Pancreas (tissue), 10 donors: ENCODE measurements at regions not wholly inside any gene's neighbourhood (a gene's known extent, or its start where the extent isn't known, plus 50 kb on each side); places are given as distances from the start of the nearest gene placed in this dataset.
"Not testable (repeated sequence)": the region's sequence is repeated elsewhere in the genome, so short reads cannot be mapped to it uniquely, and the experiment has no call there.

Experiments used
- ATAC-seq, 4 donors: fragments of 200-7000 bp; cut with Tn5 transposase; one replicate each; pipeline versions ENCODE4 v1.8.0 to v1.9.1; 2020; ENCODE audit warnings: mild to moderate bottlenecking in 4 of 4, moderate library complexity in 4 of 4
- DNase-seq, 6 donors: peaks; one replicate each; pipeline ENCODE4 v3.0.0-alpha.2; 2020
- FAIRE-seq: peaks from 2 replicates; lab custom pipeline; 2012; peaks lifted over from hg19 to GRCh38; lab: Jason Lieb, UNC
- H3K27ac ChIP-seq, 4 donors: fragments of 200-600 bp; sonication (generic); 1 replicate in 3 of 4; 2 replicates in 1 of 4; pipeline versions ENCODE4 v1.5.0 to v1.8.0; 2020
- H3K27me3 ChIP-seq, 4 donors: fragments of 200-600 bp; one replicate each; pipeline ENCODE4 v1.8.0; 2021
- H3K36me3 ChIP-seq, 3 donors: fragments of 200-600 bp; sonication (generic) in 1 of 3; one replicate each; pipeline versions ENCODE4 v1.5.0 to v1.8.0; 2020 to 2021
- H3K4me1 ChIP-seq, 3 donors: fragments of 200-600 bp; one replicate each; pipeline ENCODE4 v1.8.0; 2021
- H3K4me3 ChIP-seq, 4 donors: fragments of 200-600 bp; sonication (generic) in 2 of 4; one replicate each; pipeline versions ENCODE4 v1.5.0 to v1.8.0; 2020 to 2021
- H3K9me3 ChIP-seq, 4 donors: fragments of 200-600 bp; one replicate each; pipeline ENCODE4 v1.8.0; 2021
- CTCF ChIP-seq, 4 donors: fragments of 200-600 bp; sonication (generic) in 3 of 4; IDR thresholded peaks; one replicate each; pipeline versions ENCODE4 v1.5.0 to v1.8.0; 2021; ENCODE audit warnings: antibody characterized with exemption in 4 of 4
- WGBS, 2 donors: extraction: QIAGEN DNeasy Blood & Tissue Kit; methylation state at CpG; one replicate each; pipeline ENCODE4 v1.1.7; 2013; 5-methylcytosine and 5-hydroxymethylcytosine counted together
- intact Hi-C, 3 donors: fragments of 100-400 bp; cut with DNase I; formaldehyde crosslinking; loops; one replicate each; pipeline versions ENCODE4 v1.11.1 to v1.14.2; 2022
- donor health status: healthy with polysubstance abuse.
- donor health status: DM: no; HTN: no; CAD: no; lungs with moderate emphysema.
- donor health status: DM: no; HTN: no; CAD: no.
- donor health status: control.
- donor health status: control.
- donor health status: Bipolar disorder and iron deficiency.
- donor health status: DM: yes; HTN: yes; CAD: no.
- donor health status: DM: no; HTN: no; CAD: no.
- donor health status: DM: no; HTN: no; CAD: no.
- donor health status: DM: yes; HTN: yes; CAD: no.

DNA sequence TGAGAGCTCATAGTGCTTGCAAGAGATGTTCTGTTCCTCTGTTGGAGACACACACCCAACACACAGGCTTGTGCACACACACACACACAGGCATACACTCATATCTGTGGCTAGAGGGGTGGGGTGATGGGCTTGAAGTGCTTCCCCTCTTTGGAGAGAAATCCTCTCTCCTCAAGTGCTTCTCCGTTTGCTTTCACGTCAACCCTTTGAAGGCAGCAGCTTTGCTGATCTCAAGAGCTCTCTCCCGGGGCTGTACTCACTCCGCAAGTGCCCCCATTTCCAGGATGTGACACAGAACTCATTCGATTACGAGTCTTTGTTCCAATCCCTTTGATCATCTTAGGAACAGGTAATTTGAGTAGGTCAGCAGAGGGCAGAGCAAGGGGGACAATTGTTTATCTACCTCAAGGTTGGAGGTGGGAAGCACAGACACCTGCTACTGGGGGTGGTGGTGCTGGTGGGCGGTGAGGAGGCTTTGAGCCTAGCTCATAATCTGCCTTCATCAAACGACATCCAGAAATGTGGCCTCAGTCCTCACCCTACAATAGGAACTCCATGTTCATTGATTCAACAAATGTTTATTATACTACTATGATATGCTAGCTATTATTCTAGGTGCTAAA, 529.8 kb upstream of the CADM1 start:
- no peak for FAIRE-seq
- no peak for TF ChIP-seq CTCF (IDR thresholded peaks at IDR 0.05)
- DNase-seq = no peak
- Histone ChIP-seq H3K4me3 (no peak overlapping the region), H3K27ac (no peak overlapping the region), H3K27me3 (no peaks in the 10 kb centered on the region), H3K36me3 (peaks cover 0 to 2% (median 0%) of the 10 kb centered on the region in 3 donors), H3K9me3 (no peaks in the 10 kb centered on the region), H3K4me1 (no peaks in the 10 kb centered on the region)
- 18% methylated on average over 8 of the region's 8 CpGs for WGBS, 2 donors
- intact Hi-C loops = no loop called here
- ATAC-seq = no peak

DNA sequence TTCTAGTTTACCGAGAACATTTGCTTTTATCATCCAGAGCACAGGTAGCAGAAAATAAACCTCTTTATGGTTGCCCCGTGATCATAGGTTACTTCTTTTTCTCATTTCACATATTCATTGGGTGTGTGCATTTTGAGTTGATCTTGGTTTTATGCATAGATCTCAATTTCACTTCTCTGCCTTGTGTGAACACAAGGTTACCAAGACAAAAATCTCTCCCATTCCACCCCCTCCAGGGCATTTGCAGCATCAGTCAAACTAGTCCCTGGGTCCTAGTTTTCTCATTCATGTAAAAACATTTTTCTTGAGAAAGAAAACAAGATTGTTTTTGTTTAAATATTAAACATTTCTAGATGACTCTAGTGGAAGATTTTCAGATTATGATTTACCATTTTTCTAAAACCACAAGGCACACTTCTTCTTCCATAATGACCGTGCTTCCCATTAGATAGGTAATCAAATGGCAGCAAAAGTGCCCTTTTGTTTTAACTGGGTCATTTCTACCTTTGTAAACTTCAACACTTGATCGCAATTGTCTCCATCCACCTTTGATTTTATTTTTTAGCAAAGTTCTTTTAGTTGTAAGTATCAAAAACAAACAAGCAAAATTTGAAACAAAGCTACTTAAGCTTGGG, 526.6 kb upstream of the CADM1 start:
- intact Hi-C loops = no loop called here
- no peaks in the 10 kb centered on the region for H3K4me1 ChIP-seq
- no peak overlapping the region for H3K27ac ChIP-seq
- no peaks in the 10 kb centered on the region for H3K9me3 ChIP-seq
- no peak for FAIRE-seq
- no peak for TF ChIP-seq CTCF (IDR thresholded peaks at IDR 0.05)
- H3K36me3 ChIP-seq = no peaks in the 10 kb centered on the region
- WGBS, 2 donors = 67 to 75% methylated on average over 4 of the region's 4 CpGs
- H3K4me3 ChIP-seq = no peak overlapping the region
- no peak for ATAC-seq
- peaks cover 0 to 7% (median 0%) of the 10 kb centered on the region in 4 donors for H3K27me3 ChIP-seq
- no peak for DNase-seq

DNA sequence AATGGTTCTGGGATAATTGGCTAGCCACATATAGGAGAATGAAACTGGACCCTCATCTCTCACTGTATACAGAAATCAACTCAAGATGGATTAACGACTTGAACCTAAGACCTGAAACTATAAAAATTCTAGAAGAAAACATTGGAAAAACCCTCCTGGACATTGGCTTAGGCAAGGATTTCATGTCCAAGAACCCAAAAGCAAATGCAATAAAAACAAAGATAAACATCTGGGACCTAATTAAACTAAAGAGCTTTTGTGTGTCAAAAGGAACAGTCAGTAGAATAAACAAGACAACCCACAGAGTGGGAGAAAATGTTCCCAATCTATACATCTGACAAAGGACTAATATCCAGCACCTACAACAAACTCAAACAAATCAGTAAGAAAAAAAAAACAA, 524.3 kb upstream of the CADM1 start:
- H3K9me3 ChIP-seq, FAIRE-seq, DNase-seq, intact Hi-C loops, H3K27me3 ChIP-seq, ATAC-seq, H3K36me3 ChIP-seq, H3K27ac ChIP-seq, H3K4me1 ChIP-seq, H3K4me3 ChIP-seq: not testable (repeated sequence)
- 52 to 54% methylated on average over 1 of the region's 1 CpG for WGBS, 2 donors

- Histone ChIP-seq H3K27ac (no peak overlapping the region), H3K36me3 (no peaks in the 10 kb centered on the region), H3K4me1 (no peaks in the 10 kb centered on the region), H3K27me3 (peaks cover 0 to 5% (median 3%) of the 10 kb centered on the region in 4 donors), H3K9me3 (no peaks in the 10 kb centered on the region), H3K4me3 (no peak overlapping the region)
- intact Hi-C loops = no loop called here
- no peak for ATAC-seq
- no peak for TF ChIP-seq CTCF (IDR thresholded peaks at IDR 0.05)
- no peak for FAIRE-seq
- no peak for DNase-seq
Measured at GRCh38 chr11:115999437-115999836, 495.2 kb upstream of the CADM1 start.

- Histone ChIP-seq H3K4me3 (no peak overlapping the region), H3K36me3 (no peaks in the 10 kb centered on the region), H3K27ac (no peak overlapping the region), H3K4me1 (no peaks in the 10 kb centered on the region), H3K9me3 (no peaks in the 10 kb centered on the region), H3K27me3 (no peaks in the 10 kb centered on the region)
- no peak for TF ChIP-seq CTCF (IDR thresholded peaks at IDR 0.05)
- no peak for DNase-seq
- no peak for FAIRE-seq
- peak in 2 of 4 donors; percentile 44 to 61 for ATAC-seq
- intact Hi-C loops = no loop called here
- 68 to 81% methylated on average over 3 of the region's 3 CpGs for WGBS, 2 donors
Measured at GRCh38 chr11:115996808-115997188, 492.6 kb upstream of the CADM1 start.
